ENCODE measurements at regions not wholly inside any gene's neighbourhood (a gene's known extent, or its start where the extent isn't known, plus 50 kb on each side); places are given as distances from the start of the nearest gene placed in this dataset.

- intact Hi-C loops (cut with micrococcal nuclease; ENCODE audit: unreplicated experiment) (no loop called here), in situ Hi-C loops (cut with HindIII; ENCODE audit: low pct_unique_long_range_greater_than_20kb, low sequenced_read_pairs) (no loop called here)
- BruUV-seq (replicated peaks) = no TSS peak
- DNase-seq (ENCODE audit: low read depth, low spot score) (no peak), ATAC-seq (no peak)
- POLR2A ChIA-PET = no interaction called here
- H3K27ac ChIP-seq (ENCODE audit: low read length) = no peak overlapping the region
- no peak for TF ChIP-seq POLR2AphosphoS5 (IDR thresholded peaks at IDR 0.05; ENCODE audit: low read depth, low read length)
- no peak overlapping the region for H3K4me3 ChIP-seq (ENCODE audit: low read depth in 2 of 2, low read length in 2 of 2)
- CTCF ChIA-PET = no interaction called here
- H3K27me3 ChIP-seq (ENCODE audit: control insufficient read depth, insufficient read depth, low read length) = no peaks in the 10 kb centered on the region
- no peaks in the 10 kb centered on the region for H3K4me1 ChIP-seq (ENCODE audit: control insufficient read depth, insufficient read depth, low read length)
- no peaks in the 10 kb centered on the region for H3K9me3 ChIP-seq (ENCODE audit: control insufficient read depth, insufficient read depth, low read depth, low read length)
- H3K36me3 ChIP-seq (ENCODE audit: control insufficient read depth, insufficient read depth, low read length) = no peaks in the 10 kb centered on the region
Measured at GRCh38 chr14:26856876-26857518, 259.2 kb upstream of the NOVA1 start.

- no peak for ATAC-seq
Measured at GRCh38 chr14:26859483-26859882, 261.6 kb upstream of the NOVA1 start.

More at GRCh38 chr14:26859483-26859882, 261.6 kb upstream of the NOVA1 start:
- Histone ChIP-seq H3K9me3 (ENCODE audit: control insufficient read depth, insufficient read depth, low read depth, low read length) (no peaks in the 10 kb centered on the region), H3K4me3 (ENCODE audit: low read depth in 2 of 2, low read length in 2 of 2) (no peak overlapping the region), H3K27me3 (ENCODE audit: control insufficient read depth, insufficient read depth, low read length) (no peaks in the 10 kb centered on the region), H3K27ac (ENCODE audit: low read length) (no peak overlapping the region), H3K4me1 (ENCODE audit: control insufficient read depth, insufficient read depth, low read length) (no peaks in the 10 kb centered on the region), H3K36me3 (ENCODE audit: control insufficient read depth, insufficient read depth, low read length) (no peaks in the 10 kb centered on the region)
- CTCF ChIA-PET = no interaction called here
- no peak for DNase-seq (ENCODE audit: low read depth, low spot score)
- intact Hi-C loops (cut with micrococcal nuclease; ENCODE audit: unreplicated experiment) = no loop called here
- no TSS peak for BruUV-seq (replicated peaks)
- no peak for TF ChIP-seq REST (IDR thresholded peaks at IDR 0.05; ENCODE audit: insufficient read depth in 1 of 2, low read depth in 2 of 2, low read length in 1 of 2)
- no peak for TF ChIP-seq TCF7L2 (IDR thresholded peaks at IDR 0.05; ENCODE audit: low read depth, low read length)
- no peak for TF ChIP-seq POLR2AphosphoS5 (IDR thresholded peaks at IDR 0.05; ENCODE audit: low read depth, low read length)
- TF ChIP-seq SIN3A (IDR thresholded peaks at IDR 0.05; ENCODE audit: borderline replicate concordance, insufficient read depth, low read depth, low read length) = no peak
- no peak for TF ChIP-seq CTCF (IDR thresholded peaks at IDR 0.05)
- POLR2A ChIA-PET = no interaction called here
- in situ Hi-C loops (cut with HindIII; ENCODE audit: low pct_unique_long_range_greater_than_20kb, low sequenced_read_pairs) = no loop called here
